Fibroblast of lung (primary cell): ENCODE measurements at regions not wholly inside any gene's neighbourhood (a gene's known extent, or its start where the extent isn't known, plus 50 kb on each side); places are given as distances from the start of the nearest gene placed in this dataset.

Experiments
- DNase-seq, 2 donors: peaks; one replicate each; pipeline versions ENCODE4 v3.0.0 to v3.0.0-alpha.2; 2010; ENCODE audit warnings: low read depth in 2 of 2
- H2AFZ ChIP-seq: 2 replicates; pipeline ENCODE4 v1.5.1; 2012; ENCODE audit warnings: low read length, control low read depth, inconsistent platforms
- H3K27ac ChIP-seq: 2 replicates; pipeline ENCODE4 v1.5.1; 2011; ENCODE audit warnings: low read length, control low read depth; ENCODE audit not compliant: insufficient read depth
- H3K27me3 ChIP-seq: 2 replicates; pipeline ENCODE4 v1.5.1; 2011; ENCODE audit warnings: mild to moderate bottlenecking, low read length; ENCODE audit not compliant: control insufficient read depth, insufficient read depth
- H3K36me3 ChIP-seq: 2 replicates; pipeline ENCODE4 v1.5.1; 2011; ENCODE audit warnings: low read length; ENCODE audit not compliant: control insufficient read depth, insufficient read depth
- H3K4me1 ChIP-seq: 2 replicates; pipeline ENCODE4 v1.5.1; 2011; ENCODE audit warnings: low read length; ENCODE audit not compliant: control insufficient read depth, insufficient read depth; ENCODE audit errors: extremely low read depth
- H3K4me2 ChIP-seq: 2 replicates; pipeline ENCODE4 v1.5.1; 2011; ENCODE audit warnings: low read length, control low read depth; ENCODE audit not compliant: insufficient read depth; ENCODE audit errors: extremely low read depth
- H3K4me3 ChIP-seq, 4 experiments: fragments of 200-600 bp in 1 of 4; sonication (generic) in 1 of 4; replicated peaks in 1 of 4; 2 replicates each; pipeline ENCODE4 v1.5.1; 2011 to 2016; ENCODE audit warnings: low read length in 4 of 4, low read depth in 3 of 4, mild to moderate bottlenecking in 3 of 4, control low read depth in 2 of 4, inconsistent platforms in 1 of 4, mixed read lengths in 1 of 4; ENCODE audit not compliant: insufficient read depth in 1 of 4; ENCODE audit errors: control extremely low read depth in 1 of 4
- H3K79me2 ChIP-seq: 2 replicates; pipeline ENCODE4 v1.5.1; 2012; ENCODE audit warnings: mild to moderate bottlenecking, low read length, inconsistent platforms; ENCODE audit not compliant: control insufficient read depth, insufficient read depth
- H3K9ac ChIP-seq: 2 replicates; pipeline ENCODE4 v1.5.1; 2011; ENCODE audit warnings: mild to moderate bottlenecking, low read length, control low read depth; ENCODE audit not compliant: insufficient read depth
- H3K9me3 ChIP-seq: 2 replicates; pipeline ENCODE4 v1.5.1; 2012; ENCODE audit warnings: low read depth, low read length; ENCODE audit not compliant: control insufficient read depth, insufficient read depth
- H4K20me1 ChIP-seq: 2 replicates; pipeline ENCODE4 v1.5.1; 2011; ENCODE audit warnings: low read length; ENCODE audit not compliant: control insufficient read depth, insufficient read depth; ENCODE audit errors: extremely low read depth
- CTCF ChIP-seq, 2 donors: IDR thresholded peaks in 1 of 2; conservative IDR thresholded peaks in 1 of 2; 1 replicate in 1 of 2; 2 replicates in 1 of 2; pipeline ENCODE4 v1.5.1; 2011 to 2012; ENCODE audit warnings: low read length in 2 of 2, control low read depth in 1 of 2, inconsistent platforms in 1 of 2, low read depth in 1 of 2, mild to moderate bottlenecking in 1 of 2
- EZH2 ChIP-seq: IDR thresholded peaks from 2 replicates; pipeline ENCODE4 v1.5.1; 2012; ENCODE audit warnings: low read length, control low read depth, mild to moderate bottlenecking; ENCODE audit errors: missing control alignments

- no peaks in the 10 kb centered on the region for H3K27me3 ChIP-seq
- no peaks in the 10 kb centered on the region for H4K20me1 ChIP-seq
- no peak overlapping the region for H3K9ac ChIP-seq
- no peak overlapping the region for H3K4me2 ChIP-seq
- H3K9me3 ChIP-seq, result no peaks in the 10 kb centered on the region
- H2AFZ ChIP-seq, result no peak overlapping the region
- DNase-seq, result no peak
- H3K79me2 ChIP-seq, result no peaks in the 10 kb centered on the region
- no peak for TF ChIP-seq CTCF (conservative IDR thresholded peaks at IDR 0.05 in 1 of 2, IDR thresholded peaks at IDR 0.05 in 1 of 2; ENCODE audit: low read depth in 1 of 2, low read length in 2 of 2)
- no peak for TF ChIP-seq EZH2
- no peaks in the 10 kb centered on the region for H3K36me3 ChIP-seq
- H3K4me1 ChIP-seq, result no peaks in the 10 kb centered on the region
- H3K27ac ChIP-seq, result no peak overlapping the region
- no peak overlapping the region for H3K4me3 ChIP-seq
These were observed 606.8 kb upstream of the AMELY start for GRCh38 chrY:7518387-7518786.

GRCh38 chrY:7516268-7516667 lies 604.7 kb upstream of the AMELY start:
- no peak overlapping the region for H3K9ac ChIP-seq
- no peak overlapping the region for H3K4me2 ChIP-seq
- H3K79me2 ChIP-seq, result no peaks in the 10 kb centered on the region
- H4K20me1 ChIP-seq, result no peaks in the 10 kb centered on the region
- no peak overlapping the region for H2AFZ ChIP-seq
- no peak overlapping the region for H3K27ac ChIP-seq
- H3K27me3 ChIP-seq, result no peaks in the 10 kb centered on the region
- DNase-seq, result no peak
- no peak for TF ChIP-seq EZH2
- TF ChIP-seq CTCF (conservative IDR thresholded peaks at IDR 0.05 in 1 of 2, IDR thresholded peaks at IDR 0.05 in 1 of 2; ENCODE audit: low read depth in 1 of 2, low read length in 2 of 2), result no peak
- no peak overlapping the region for H3K4me3 ChIP-seq
- no peaks in the 10 kb centered on the region for H3K4me1 ChIP-seq
- no peaks in the 10 kb centered on the region for H3K9me3 ChIP-seq
- no peaks in the 10 kb centered on the region for H3K36me3 ChIP-seq

DNA sequence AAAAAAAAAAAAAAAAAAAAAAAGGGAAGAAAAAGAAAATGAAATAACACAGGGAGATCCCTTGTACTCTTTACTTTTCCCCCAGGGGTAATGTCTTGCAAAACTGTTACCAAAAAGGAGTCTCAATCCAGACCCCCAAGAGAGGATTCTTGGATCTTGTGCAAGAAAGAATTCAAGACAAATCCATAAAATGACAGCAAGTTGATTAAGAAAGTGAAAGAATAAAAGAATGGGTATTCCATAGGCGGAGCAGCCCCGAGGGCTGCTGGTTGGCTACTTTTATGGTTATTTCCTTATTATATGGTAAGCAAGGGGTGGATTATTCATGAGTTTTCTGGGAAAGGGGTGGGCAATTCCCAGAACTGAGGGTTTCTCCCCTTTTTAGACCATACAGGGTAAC lies 604.3 kb upstream of the AMELY start:
- Histone ChIP-seq H3K27me3 (no peaks in the 10 kb centered on the region), H3K79me2 (no peaks in the 10 kb centered on the region), H3K9ac (no peak overlapping the region), H3K36me3 (no peaks in the 10 kb centered on the region), H3K4me3 (no peak overlapping the region), H3K9me3 (no peaks in the 10 kb centered on the region), H2AFZ (no peak overlapping the region), H3K4me1 (no peaks in the 10 kb centered on the region), H3K27ac (no peak overlapping the region), H4K20me1 (no peaks in the 10 kb centered on the region), H3K4me2 (no peak overlapping the region)
- TF ChIP-seq CTCF (conservative IDR thresholded peaks at IDR 0.05 in 1 of 2, IDR thresholded peaks at IDR 0.05 in 1 of 2; ENCODE audit: low read depth in 1 of 2, low read length in 2 of 2), result no peak
- no peak for TF ChIP-seq EZH2
- DNase-seq, result peak in 1 of 2 donors; percentile 11
